Thyroid gland (tissue), 4 donors: ENCODE measurements at regions not wholly inside any gene's neighbourhood (a gene's known extent, or its start where the extent isn't known, plus 50 kb on each side); places are given as distances from the start of the nearest gene placed in this dataset.

Experiments used
- DNase-seq, 2 donors: peaks; one replicate each; pipeline ENCODE4 v3.0.0-alpha.2; 2019
- H3K27ac ChIP-seq, 3 donors: fragments of 200-600 bp; sonication (generic); 1 replicate in 2 of 3; 2 replicates in 1 of 3; pipeline ENCODE4 v1.5.1; 2016 to 2019; ENCODE audit warnings: mild to moderate bottlenecking in 1 of 3, moderate library complexity in 1 of 3
- H3K27me3 ChIP-seq: fragments of 200-600 bp; sonication (generic); one replicate; pipeline ENCODE4 v1.5.1; 2019
- H3K36me3 ChIP-seq, 2 donors: fragments of 200-600 bp; sonication (generic); one replicate each; pipeline ENCODE4 v1.5.1; 2016 to 2019
- H3K4me1 ChIP-seq, 2 donors: fragments of 200-600 bp; sonication (generic); one replicate each; pipeline ENCODE4 v1.5.1; 2017 to 2019
- H3K4me3 ChIP-seq, 3 donors: fragments of 200-600 bp; sonication (generic); replicated peaks in 1 of 3; 1 replicate in 2 of 3; 2 replicates in 1 of 3; pipeline ENCODE4 v1.5.1; 2016; ENCODE audit warnings: mild to moderate bottlenecking in 1 of 3
- H3K9me3 ChIP-seq: fragments of 200-600 bp; sonication (generic); one replicate; pipeline ENCODE4 v1.5.1; 2017
- POLR2A ChIP-seq, 2 donors: fragments of 450-650 bp; IDR thresholded peaks; one replicate each; pipeline ENCODE4 v1.6.1; 2017; ENCODE audit warnings: antibody characterized with exemption in 2 of 2, mild to moderate bottlenecking in 2 of 2, moderate library complexity in 1 of 2
- WGBS, 2 donors: methylation state at CpG; one replicate each; pipeline ENCODE4 v1.1.5; 2017; 5-methylcytosine and 5-hydroxymethylcytosine counted together
- intact Hi-C: fragments of 100-400 bp; cut with DNase I; formaldehyde crosslinking; loops from one replicate; pipeline ENCODE4 v1.15.1; 2023
- TF ChIP-seq, protein P1 (sequence below), 6 experiments: fragments of 200-600 bp in 3 of 6; fragments of 450-650 bp in 3 of 6; sonication (generic) in 3 of 6; IDR thresholded peaks; one replicate each; pipeline ENCODE4 v1.5.1; 2016 to 2019; ENCODE audit warnings: antibody characterized with exemption in 6 of 6, mild to moderate bottlenecking in 2 of 6, inconsistent platforms in 1 of 6, moderate library complexity in 1 of 6

DNA sequence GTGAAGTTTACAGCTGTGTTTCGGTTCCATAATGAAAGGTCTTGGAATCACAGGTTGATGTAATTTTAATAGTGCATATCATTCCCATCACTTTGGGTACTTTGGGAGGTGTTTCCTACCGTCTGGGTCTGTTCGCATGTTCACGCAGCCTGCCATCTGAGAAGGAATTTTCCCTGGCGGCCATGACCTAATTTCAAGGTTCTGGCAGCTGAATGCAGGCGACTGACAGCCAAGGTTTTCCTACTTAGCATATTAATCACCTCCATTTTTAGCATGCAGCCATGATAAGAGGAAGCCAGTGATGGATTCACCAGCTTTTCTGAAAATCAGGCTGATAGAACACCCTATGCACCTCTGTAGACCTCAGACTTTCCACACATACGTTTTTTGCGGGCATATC, 319.1 kb upstream of the TMEM229A start:
- Histone ChIP-seq H3K27ac (no peak overlapping the region), H3K36me3 (no peaks in the 10 kb centered on the region), H3K9me3 (no peaks in the 10 kb centered on the region), H3K4me3 (no peak overlapping the region), H3K27me3 (no peaks in the 10 kb centered on the region), H3K4me1 (no peaks in the 10 kb centered on the region)
- intact Hi-C loops: no loop called here
- no peak for DNase-seq
- WGBS, 2 donors: 58 to 66% methylated on average over 8 of the region's 8 CpGs
- no peak for TF ChIP-seq POLR2A (IDR thresholded peaks at IDR 0.05)
- TF ChIP-seq, protein P1, sequence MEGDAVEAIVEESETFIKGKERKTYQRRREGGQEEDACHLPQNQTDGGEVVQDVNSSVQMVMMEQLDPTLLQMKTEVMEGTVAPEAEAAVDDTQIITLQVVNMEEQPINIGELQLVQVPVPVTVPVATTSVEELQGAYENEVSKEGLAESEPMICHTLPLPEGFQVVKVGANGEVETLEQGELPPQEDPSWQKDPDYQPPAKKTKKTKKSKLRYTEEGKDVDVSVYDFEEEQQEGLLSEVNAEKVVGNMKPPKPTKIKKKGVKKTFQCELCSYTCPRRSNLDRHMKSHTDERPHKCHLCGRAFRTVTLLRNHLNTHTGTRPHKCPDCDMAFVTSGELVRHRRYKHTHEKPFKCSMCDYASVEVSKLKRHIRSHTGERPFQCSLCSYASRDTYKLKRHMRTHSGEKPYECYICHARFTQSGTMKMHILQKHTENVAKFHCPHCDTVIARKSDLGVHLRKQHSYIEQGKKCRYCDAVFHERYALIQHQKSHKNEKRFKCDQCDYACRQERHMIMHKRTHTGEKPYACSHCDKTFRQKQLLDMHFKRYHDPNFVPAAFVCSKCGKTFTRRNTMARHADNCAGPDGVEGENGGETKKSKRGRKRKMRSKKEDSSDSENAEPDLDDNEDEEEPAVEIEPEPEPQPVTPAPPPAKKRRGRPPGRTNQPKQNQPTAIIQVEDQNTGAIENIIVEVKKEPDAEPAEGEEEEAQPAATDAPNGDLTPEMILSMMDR (IDR thresholded peaks at IDR 0.05): no peak

DNA sequence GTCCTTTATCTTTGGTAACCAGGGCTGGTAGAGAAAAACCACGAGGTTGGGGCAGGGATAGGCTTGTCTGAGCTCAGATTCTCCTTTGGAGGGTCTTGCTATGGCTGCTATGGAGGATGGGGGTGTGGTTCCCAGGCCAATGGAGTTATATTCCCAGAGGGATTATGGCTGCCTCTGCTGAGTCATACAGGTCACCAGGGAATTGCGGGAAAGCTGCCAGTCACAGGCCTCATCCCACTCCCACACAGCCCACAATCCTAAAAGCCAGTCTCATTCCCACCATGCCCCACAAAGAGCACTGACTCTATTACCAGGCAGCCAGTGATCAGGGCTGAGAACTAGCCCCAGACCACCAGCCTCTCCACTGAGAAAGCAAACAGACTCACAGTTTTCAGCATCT, 316.6 kb upstream of the TMEM229A start:
- Histone ChIP-seq H3K36me3 (no peaks in the 10 kb centered on the region), H3K4me3 (no peak overlapping the region), H3K4me1 (no peaks in the 10 kb centered on the region), H3K9me3 (no peaks in the 10 kb centered on the region), H3K27me3 (no peaks in the 10 kb centered on the region), H3K27ac (no peak overlapping the region)
- WGBS, 2 donors: 73 to 86% methylated on average over 2 of the region's 2 CpGs
- no peak for DNase-seq
- no peak for TF ChIP-seq POLR2A (IDR thresholded peaks at IDR 0.05)
- TF ChIP-seq, protein P1 (IDR thresholded peaks at IDR 0.05): no peak
- intact Hi-C loops: no loop called here

DNA sequence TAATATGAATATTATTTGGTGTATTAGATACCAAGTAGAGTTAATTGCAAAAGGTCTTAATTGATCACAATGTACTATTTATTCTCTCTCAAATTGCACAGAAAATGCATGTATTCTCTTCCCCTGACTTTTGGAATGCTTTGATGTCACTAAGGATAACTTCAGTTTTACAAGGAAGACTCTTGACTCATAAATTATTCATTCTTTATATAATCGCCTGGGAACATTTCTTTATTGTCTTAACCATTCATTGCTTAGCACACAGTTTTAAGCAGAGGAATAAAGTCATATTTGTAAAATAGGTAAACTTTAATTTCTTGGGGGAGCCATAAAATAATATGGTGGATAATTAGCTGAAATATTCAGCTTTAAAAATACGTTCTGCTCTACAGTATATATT, 306.0 kb upstream of the TMEM229A start:
- DNase-seq: no peak
- Histone ChIP-seq H3K4me3 (no peak overlapping the region), H3K36me3 (no peaks in the 10 kb centered on the region), H3K27ac (no peak overlapping the region), H3K9me3 (no peaks in the 10 kb centered on the region), H3K27me3 (no peaks in the 10 kb centered on the region), H3K4me1 (no peaks in the 10 kb centered on the region)
- WGBS, 2 donors: 81 to 82% methylated on average over 2 of the region's 2 CpGs
- TF ChIP-seq, protein P1 (IDR thresholded peaks at IDR 0.05): no peak
- no peak for TF ChIP-seq POLR2A (IDR thresholded peaks at IDR 0.05)
- intact Hi-C loops: no loop called here

DNA sequence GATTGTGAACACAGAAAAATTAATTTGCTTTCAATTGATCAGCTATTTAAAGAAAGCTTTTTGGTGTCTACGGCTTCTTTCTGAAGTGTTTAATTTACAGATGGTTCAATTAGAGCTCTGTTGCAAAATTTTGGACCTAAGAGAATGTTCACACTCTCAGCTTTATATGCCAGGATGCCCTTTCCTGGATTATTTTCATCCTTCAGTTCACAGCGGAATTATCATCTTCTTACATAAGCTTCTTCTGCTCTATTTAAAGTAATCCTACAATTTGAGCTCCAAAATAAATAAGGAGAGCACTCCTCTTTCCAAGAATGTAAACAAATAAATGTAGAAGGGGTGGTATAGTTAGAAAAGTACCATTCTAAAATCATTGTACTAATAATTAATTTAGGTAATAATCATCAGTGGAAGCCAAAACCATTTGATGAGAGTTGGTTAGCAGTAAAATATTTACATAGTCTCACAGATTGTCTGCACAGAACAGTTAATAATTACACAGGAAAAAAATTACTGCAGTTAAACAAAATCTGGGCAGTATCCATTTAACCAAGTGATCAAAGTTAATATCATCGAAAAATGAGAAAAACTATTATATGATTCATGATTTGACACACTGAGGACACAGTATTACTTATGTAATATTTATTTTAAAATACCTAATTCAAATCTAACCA, 298.0 kb upstream of the TMEM229A start:
- H3K27ac ChIP-seq: no peak overlapping the region
- intact Hi-C loops: no loop called here
- no peak overlapping the region for H3K4me3 ChIP-seq
- no peak for TF ChIP-seq POLR2A (IDR thresholded peaks at IDR 0.05)
- TF ChIP-seq, protein P1 (IDR thresholded peaks at IDR 0.05): no peak
- DNase-seq: no peak
- WGBS, 2 donors: 80 to 85% methylated on average over 3 of the region's 3 CpGs
- H3K9me3 ChIP-seq: no peaks in the 10 kb centered on the region
- no peaks in the 10 kb centered on the region for H3K27me3 ChIP-seq
- no peaks in the 10 kb centered on the region for H3K4me1 ChIP-seq
- H3K36me3 ChIP-seq: no peaks in the 10 kb centered on the region

DNA sequence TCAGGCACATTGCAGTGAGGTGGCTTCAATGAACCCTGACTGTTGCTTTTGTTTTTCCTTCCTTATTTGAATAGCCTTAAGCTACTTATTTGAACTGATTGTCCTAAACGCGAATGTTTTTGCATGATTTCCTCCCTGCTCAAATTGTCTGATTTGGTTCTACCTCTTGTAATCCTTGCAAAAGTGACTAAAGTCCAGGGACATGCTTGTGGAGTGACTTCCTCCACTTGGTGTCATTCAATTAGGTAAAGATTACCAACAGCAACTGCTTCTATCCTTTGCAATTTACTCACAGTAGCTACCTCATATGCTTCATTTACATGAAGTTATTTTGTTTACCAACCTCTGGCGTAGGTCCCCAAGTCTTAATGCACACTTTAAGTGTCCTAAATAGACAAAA, 295.9 kb upstream of the TMEM229A start:
- no peak overlapping the region for H3K4me3 ChIP-seq
- no peaks in the 10 kb centered on the region for H3K27me3 ChIP-seq
- no peak overlapping the region for H3K27ac ChIP-seq
- no peaks in the 10 kb centered on the region for H3K4me1 ChIP-seq
- TF ChIP-seq POLR2A (IDR thresholded peaks at IDR 0.05): no peak
- TF ChIP-seq, protein P1 (IDR thresholded peaks at IDR 0.05): no peak
- no peaks in the 10 kb centered on the region for H3K36me3 ChIP-seq
- DNase-seq: no peak
- WGBS, 2 donors: 27 to 37% methylated on average over 3 of the region's 3 CpGs
- intact Hi-C loops: no loop called here
- no peaks in the 10 kb centered on the region for H3K9me3 ChIP-seq
